ENCODE measurements at regions not wholly inside any gene's neighbourhood (a gene's known extent, or its start where the extent isn't known, plus 50 kb on each side); places are given as distances from the start of the nearest gene placed in this dataset.

GRCh38 chr5:175236176-175236575 is 207.8 kb downstream of the DRD1 start:
- TF ChIP-seq CTCF (conservative IDR thresholded peaks at IDR 0.05; ENCODE audit: low read length), result no peak
- no peak for TF ChIP-seq EZH2phosphoT487 (IDR thresholded peaks at IDR 0.05; ENCODE audit: borderline replicate concordance, low read depth, low read length)
